ENCODE measurements at regions not wholly inside any gene's neighbourhood (a gene's known extent, or its start where the extent isn't known, plus 50 kb on each side); places are given as distances from the start of the nearest gene placed in this dataset.

DNA sequence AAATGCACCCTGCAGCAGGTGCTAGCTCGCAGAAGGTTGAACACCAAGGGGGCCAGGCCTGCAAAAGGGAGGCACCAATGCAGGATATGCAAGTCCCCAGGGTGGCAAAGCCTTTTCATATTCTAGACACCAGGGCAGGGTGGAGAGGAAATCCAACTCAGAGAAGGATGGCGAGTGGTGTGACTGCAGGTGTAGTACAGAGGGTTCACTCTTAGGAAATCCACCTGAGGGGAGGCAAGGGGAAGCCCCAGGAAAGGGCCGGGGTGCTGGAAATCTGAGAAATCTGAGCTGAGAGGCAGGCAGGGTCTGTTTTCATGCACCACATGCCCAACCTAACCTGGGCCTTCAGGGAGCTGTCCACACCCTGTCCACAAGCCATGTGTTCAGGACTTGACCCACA is 163.2 kb upstream of the CTTNBP2NL start (continued):
- TF ChIP-seq ZNF449 (CRISPR knock-in tag; IDR thresholded peaks at IDR 0.05) (no peak), HNRNPLL (IDR thresholded peaks at IDR 0.05; ENCODE audit: low read depth, low read length, poor library complexity, severe bottlenecking) (no peak), ZNF143 (CRISPR knock-in tag; IDR thresholded peaks at IDR 0.05) (no peak), MBD2 (IDR thresholded peaks at IDR 0.05; ENCODE audit: borderline replicate concordance, low read depth) (no peak), NBN (IDR thresholded peaks at IDR 0.05; ENCODE audit: low read depth) (no peak), SRSF7 (optimal IDR thresholded peaks at IDR 0.05; ENCODE audit: low read depth, low read length) (no peak), ZFP30 (CRISPR knock-in tag; IDR thresholded peaks at IDR 0.05; ENCODE audit: borderline replicate concordance) (no peak)

DNA sequence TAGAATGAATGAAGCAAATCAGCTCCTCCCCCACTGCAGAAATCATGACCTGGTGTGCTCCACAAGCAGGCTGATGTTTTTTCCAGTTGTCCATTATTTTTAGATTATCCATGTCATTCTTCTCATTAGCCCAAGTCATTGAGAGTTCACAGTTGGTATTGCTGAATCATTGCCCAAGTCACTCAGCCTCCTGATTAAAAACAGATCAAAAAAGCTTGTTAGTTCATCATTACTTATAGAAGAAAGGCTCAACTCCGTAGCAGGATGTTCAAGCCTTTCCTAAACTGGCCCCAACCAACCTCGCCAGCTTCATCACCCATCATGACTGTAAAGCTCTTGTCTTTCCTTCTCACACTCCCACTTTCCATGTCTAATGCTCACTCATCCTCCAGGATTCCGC is 161.3 kb upstream of the CTTNBP2NL start:
- DNase-seq (ENCODE audit: extremely low read depth in 1 of 4, low spot score in 3 of 4) (no peak), ATAC-seq (no peak), FAIRE-seq (no peak)
- H3K27ac ChIP-seq (ENCODE audit: extremely low read depth, low read depth, low read length): no peak overlapping the region
- no peak overlapping the region for H3K4me2 ChIP-seq (ENCODE audit: insufficient read depth, low read length)
- peaks cover 5 to 16% of the 10 kb centered on the region in 2 experiments; a peak in 3 of 5 replicates for H3K27me3 ChIP-seq (ENCODE audit: control insufficient read depth in 2 of 2, insufficient read depth in 2 of 2, low read length in 2 of 2)
- no peak overlapping the region for H3K9ac ChIP-seq (ENCODE audit: insufficient read depth in 1 of 2, low read depth in 2 of 2, low read length in 2 of 2)
- no peaks in the 10 kb centered on the region for H3K36me3 ChIP-seq (ENCODE audit: control insufficient read depth, insufficient read depth, low read length)
- no peaks in the 10 kb centered on the region for H3K9me3 ChIP-seq (replicated peaks; ENCODE audit: control insufficient read depth, insufficient read depth, low read depth, low read length)
- H3K9me1 ChIP-seq (ENCODE audit: control insufficient read depth, insufficient read depth, low read length): no peaks in the 10 kb centered on the region
- intact Hi-C loops (cut with micrococcal nuclease) (no loop called here), in situ Hi-C loops (cut with MboI) (no loop called here)
- ChIA-PET POLR2A (interaction anchor here (0.8 to 2.2 kb wide), 2 partner anchors 12 to 45 kb away, joined by 3 to 12 read pairs; no protein-coding TSS in a partner anchor), CTCF (ENCODE audit: low intra/inter-chr PET ratio) (no interaction called here)
- H3K4me3 ChIP-seq: no peak overlapping the region
- TF ChIP-seq ZNF12 (CRISPR knock-in tag; IDR thresholded peaks at IDR 0.05) (no peak), MAFG (tag; conservative IDR thresholded peaks at IDR 0.05) (peak; percentile 68), ZNF316 (IDR thresholded peaks at IDR 0.05) (peak; percentile 52; the same call in 1 of the 2 replicates), ZNF449 (CRISPR knock-in tag; IDR thresholded peaks at IDR 0.05) (no peak), NFE2L1 (tag; IDR thresholded peaks at IDR 0.05; ENCODE audit: borderline replicate concordance, low read depth) (peak; percentile 37; the same call in 1 of the 2 replicates)
- no TSS peak for BruUV-seq (replicated peaks)
- H2AFZ ChIP-seq (ENCODE audit: low read depth, low read length): no peak overlapping the region
- no peaks in the 10 kb centered on the region for H3K4me1 ChIP-seq (replicated peaks in 1 of 2; ENCODE audit: control insufficient read depth in 2 of 2, insufficient read depth in 2 of 2, low read length in 2 of 2)
- H4K20me1 ChIP-seq (replicated peaks; ENCODE audit: control insufficient read depth, insufficient read depth, low read length): no peaks in the 10 kb centered on the region; the same call in 1 of the 2 replicates
- H3K79me2 ChIP-seq (ENCODE audit: control insufficient read depth, insufficient read depth, low read length): no peaks in the 10 kb centered on the region
- 3% methylated on average over 3 of the region's 3 CpGs for WGBS (ENCODE audit: insufficient coverage, low coverage, missing lambda C conversion rate)

Measured in K562 (cell line).